Body of pancreas (tissue), 4 donors: ENCODE measurements at regions not wholly inside any gene's neighbourhood (a gene's known extent, or its start where the extent isn't known, plus 50 kb on each side); places are given as distances from the start of the nearest gene placed in this dataset.

Experiments
- POLR2A ChIP-seq, 3 donors: fragments of 450-650 bp; IDR thresholded peaks; one replicate each; pipeline ENCODE4 v1.6.1; 2016; ENCODE audit warnings: antibody characterized with exemption in 3 of 3, mild to moderate bottlenecking in 2 of 3
- TF ChIP-seq, protein P1 (sequence below), 7 experiments: fragments of 450-650 bp in 4 of 7; fragments of 200-600 bp in 3 of 7; sonication (generic) in 3 of 7; IDR thresholded peaks; one replicate each; pipeline ENCODE4 v1.5.1; 2016 to 2019; ENCODE audit warnings: antibody characterized with exemption in 7 of 7

DNA sequence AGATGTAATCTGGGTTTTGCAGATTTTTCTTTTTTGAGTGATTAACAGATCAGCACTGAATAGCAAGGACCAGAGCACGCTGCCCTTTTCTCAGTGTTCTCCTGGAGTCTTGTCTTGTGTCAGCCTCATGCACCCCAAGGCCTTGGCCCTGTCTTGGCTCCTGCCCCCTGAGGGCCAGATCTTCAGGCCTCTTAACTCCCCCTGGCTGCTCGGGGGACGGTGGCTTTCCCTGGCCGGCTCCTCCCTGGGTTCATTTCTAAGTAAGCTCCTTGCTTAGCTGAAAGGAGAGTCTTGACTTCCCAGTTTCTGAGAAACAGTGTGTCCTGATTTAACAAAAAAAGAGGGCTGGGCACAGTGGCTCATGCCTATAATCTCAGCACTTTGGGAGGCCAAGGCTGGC is 1139.3 kb downstream of the BRD1 start:
- TF ChIP-seq POLR2A (IDR thresholded peaks at IDR 0.05), result no peak
- TF ChIP-seq, protein P1, sequence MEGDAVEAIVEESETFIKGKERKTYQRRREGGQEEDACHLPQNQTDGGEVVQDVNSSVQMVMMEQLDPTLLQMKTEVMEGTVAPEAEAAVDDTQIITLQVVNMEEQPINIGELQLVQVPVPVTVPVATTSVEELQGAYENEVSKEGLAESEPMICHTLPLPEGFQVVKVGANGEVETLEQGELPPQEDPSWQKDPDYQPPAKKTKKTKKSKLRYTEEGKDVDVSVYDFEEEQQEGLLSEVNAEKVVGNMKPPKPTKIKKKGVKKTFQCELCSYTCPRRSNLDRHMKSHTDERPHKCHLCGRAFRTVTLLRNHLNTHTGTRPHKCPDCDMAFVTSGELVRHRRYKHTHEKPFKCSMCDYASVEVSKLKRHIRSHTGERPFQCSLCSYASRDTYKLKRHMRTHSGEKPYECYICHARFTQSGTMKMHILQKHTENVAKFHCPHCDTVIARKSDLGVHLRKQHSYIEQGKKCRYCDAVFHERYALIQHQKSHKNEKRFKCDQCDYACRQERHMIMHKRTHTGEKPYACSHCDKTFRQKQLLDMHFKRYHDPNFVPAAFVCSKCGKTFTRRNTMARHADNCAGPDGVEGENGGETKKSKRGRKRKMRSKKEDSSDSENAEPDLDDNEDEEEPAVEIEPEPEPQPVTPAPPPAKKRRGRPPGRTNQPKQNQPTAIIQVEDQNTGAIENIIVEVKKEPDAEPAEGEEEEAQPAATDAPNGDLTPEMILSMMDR (IDR thresholded peaks at IDR 0.05), result no peak
